VCaP (cell line): ENCODE measurements at regions not wholly inside any gene's neighbourhood (a gene's known extent, or its start where the extent isn't known, plus 50 kb on each side); places are given as distances from the start of the nearest gene placed in this dataset.

Source experiments
- H3K27ac ChIP-seq: fragments of 450-650 bp; 2 replicates; pipeline ENCODE4 v1.5.1; 2017
- CTCF ChIP-seq: fragments of 450-650 bp; conservative IDR thresholded peaks from 2 replicates; pipeline ENCODE4 v1.5.1; 2017; ENCODE audit warnings: mild to moderate bottlenecking, moderate library complexity

DNA sequence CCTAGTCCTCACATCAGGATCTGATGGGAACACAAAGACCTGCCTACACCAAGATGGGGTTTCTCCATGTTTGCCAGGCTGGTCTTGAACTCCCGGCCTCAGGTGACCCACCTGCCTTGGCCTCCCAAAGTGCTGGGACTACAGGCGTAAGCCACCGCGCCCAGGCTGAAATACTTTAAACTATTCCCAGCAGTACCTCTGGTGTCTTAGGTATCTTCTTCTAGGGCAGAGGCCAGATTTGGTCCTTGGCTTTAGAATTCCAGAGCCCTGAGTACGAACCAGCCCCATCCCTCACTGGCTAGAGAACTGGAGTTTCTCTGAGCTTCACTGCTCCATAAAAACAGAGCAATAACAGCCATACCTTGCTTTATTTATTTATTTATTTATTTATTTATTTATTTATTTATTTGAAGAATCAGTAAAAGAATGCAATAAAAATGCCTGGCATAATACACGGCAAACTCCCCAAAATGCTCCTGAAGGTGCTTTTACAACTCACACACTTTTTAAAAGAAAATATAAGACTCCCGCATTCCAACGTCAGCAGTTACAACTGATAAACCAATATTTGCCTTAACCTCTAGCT lies 312.1 kb downstream of the TFAP2C start:
- no peak overlapping the region for H3K27ac ChIP-seq
- TF ChIP-seq CTCF, result no peak

DNA sequence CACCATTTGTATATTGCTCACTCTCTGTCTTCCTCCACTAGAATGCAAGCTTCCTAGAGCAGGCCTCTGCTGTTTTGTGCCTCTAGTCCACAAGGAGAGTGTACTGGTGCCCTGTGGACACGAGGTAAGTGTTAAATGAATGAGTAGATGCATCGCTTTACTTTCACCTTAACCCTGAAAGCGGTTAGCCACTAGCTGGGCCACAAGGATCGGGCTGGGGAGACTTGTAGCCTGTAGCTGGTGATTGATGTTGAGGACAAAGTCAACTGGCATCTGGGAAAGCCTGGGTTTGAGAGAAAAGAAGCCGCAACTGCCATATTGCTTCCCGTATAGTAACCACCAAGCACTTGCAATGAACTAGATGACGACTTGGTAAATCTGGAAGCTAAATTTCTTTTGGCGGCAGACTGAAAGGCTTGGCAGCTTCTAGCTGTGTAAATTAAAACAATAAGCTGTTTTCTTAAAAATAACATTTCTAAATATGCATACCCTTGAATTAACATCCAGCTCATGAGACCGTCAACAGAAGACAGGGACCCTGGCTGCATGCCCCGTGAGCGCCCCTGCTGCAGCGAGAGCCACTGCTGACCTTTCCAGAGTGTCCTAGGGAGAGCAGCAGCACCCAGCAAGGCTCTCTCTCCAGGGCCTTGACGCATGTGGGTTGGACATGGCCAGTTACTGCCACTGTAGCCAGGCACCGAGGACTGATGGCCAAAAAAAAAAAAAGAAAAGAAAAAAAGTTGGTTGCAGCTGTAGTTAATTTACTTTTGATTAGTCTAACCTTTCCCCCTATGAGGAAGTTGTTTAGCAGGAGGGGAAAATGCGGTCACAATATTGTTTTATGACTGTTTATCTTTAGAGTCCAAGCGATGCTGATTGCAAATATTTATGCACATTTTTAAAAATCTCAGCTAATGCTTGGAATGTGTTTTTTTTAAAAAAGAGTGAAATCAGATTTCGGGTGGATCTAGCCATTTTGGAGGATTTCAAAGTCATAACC lies 315.1 kb downstream of the TFAP2C start:
- no peak overlapping the region for H3K27ac ChIP-seq
- TF ChIP-seq CTCF, result no peak

DNA sequence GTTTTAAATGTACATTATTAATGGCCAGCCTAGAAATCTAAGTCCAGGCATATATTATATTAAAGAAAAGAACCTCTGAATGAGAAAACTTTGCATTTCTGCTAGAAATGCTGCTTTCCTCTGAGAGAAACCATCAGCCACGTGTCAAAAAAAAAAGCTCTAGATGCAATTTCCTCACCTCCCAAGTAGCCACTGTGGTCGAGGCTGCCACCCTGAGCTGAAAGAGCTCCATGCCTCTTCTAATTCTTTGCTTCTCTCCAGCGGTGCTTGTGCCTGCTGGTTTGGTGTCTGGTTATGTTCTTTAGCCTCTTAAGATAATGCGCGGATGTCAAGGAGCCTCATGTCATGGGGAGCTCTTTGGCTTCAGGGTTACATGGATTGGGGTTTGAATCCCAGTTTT lies 316.0 kb downstream of the TFAP2C start:
- no peak overlapping the region for H3K27ac ChIP-seq
- peak; percentile 37 for TF ChIP-seq CTCF

DNA sequence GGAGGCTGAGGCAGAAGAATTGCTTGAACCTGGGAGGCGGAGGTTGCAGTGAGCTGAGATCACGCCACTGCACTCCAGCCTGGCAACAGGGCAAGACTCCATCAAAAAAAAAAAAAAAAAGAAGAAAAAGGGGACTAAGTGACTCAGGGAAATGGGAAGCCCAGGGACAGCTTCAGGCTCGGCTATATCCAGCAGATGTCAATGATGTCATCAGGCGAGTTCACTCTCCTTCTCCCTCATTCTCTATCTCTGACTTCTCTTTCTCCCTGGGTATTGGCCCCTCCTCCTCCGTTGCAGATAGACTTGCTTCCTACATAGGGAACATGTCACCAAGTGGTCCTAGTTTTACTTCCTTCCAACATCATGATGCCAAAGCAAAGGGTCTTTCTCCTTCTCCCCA lies 316.8 kb downstream of the TFAP2C start:
- TF ChIP-seq CTCF, result no peak

DNA sequence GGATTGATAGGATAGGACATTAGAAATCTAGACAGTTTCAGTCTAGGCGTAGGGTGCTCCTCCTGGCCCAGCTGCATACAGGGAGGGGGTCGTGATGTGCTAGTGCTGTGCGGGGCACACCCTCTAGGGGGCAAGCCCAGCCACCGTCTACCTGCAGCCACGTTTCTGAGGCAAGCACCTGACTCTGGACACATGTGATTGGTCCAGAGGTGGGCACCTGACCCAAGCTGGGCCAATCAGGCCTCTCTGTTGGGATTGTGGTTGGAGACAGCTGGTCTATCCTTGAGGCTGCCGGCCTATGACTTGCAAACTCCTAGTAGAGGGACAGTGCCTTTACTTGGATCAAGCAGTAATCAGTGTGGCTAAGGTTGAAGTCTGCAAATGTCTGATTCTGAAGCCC lies 317.1 kb downstream of the BMP7 start:
- no peak for TF ChIP-seq CTCF
- H3K27ac ChIP-seq, result no peak overlapping the region

More for the DNA sequence above, 316.8 kb downstream of the TFAP2C start:
- H3K27ac ChIP-seq, result no peak overlapping the region

DNA sequence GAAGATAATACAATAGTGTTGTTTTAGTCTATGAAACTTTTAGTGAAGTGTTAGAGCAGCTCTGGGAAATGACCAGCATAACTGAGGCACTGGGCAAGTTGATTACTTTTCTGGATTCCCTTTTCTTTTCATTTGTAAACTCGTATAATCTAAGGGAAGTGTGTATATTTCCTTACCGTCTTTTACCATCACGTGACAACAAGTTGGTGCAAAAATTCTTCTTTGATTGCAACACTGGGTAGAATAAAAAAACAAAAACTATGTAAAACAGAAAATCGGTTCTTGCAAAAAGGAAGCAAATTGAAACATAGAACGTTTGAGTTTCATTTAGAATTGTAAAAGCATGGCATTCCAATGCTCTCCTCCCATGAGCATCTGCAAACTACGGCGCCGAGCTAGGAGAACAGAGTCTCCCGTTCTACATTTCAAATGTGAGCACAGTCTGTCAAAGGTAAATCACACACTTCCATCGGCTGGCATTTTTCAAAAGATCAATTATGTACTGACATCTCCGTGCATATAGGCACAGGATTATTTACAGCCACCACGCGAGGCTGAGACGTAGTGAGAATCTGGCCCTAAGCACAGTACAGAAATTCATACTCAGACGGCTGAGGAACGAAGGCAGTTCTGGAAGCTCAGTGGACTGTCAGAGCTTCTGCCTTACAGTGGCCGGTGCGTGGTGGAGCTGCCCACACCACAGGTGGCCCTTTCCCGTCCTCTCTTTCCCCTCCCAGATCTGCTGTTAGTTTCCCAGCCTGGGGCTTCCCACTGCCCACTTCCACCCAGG lies 314.0 kb downstream of the BMP7 start:
- no peak for TF ChIP-seq CTCF
- no peak overlapping the region for H3K27ac ChIP-seq

GRCh38 chr20:56953048-56953586 lies 313.3 kb downstream of the BMP7 start:
- TF ChIP-seq CTCF, result no peak
- H3K27ac ChIP-seq, result no peak overlapping the region
